Nephron (organoid): ENCODE measurements at regions not wholly inside any gene's neighbourhood (a gene's known extent, or its start where the extent isn't known, plus 50 kb on each side); places are given as distances from the start of the nearest gene placed in this dataset.

Source experiments
- H3K27ac Mint-ChIP-seq, 3 experiments: 2 replicates each; pipeline ENCODE4 v1.8.0; 2020; ENCODE audit warnings: mixed read lengths in 3 of 3, mild to moderate bottlenecking in 2 of 3, moderate library complexity in 1 of 3
- H3K27me3 Mint-ChIP-seq: 2 replicates; pipeline ENCODE4 v1.8.0; 2021; ENCODE audit warnings: low read depth, mild to moderate bottlenecking, moderate library complexity, mixed read lengths
- H3K36me3 Mint-ChIP-seq: 2 replicates; pipeline ENCODE4 v1.8.0; 2020; ENCODE audit warnings: low read depth, mixed read lengths
- H3K4me1 Mint-ChIP-seq: 2 replicates; pipeline ENCODE4 v1.8.0; 2020; ENCODE audit warnings: mixed read lengths
- H3K4me3 Mint-ChIP-seq, 3 experiments: 2 replicates each; pipeline ENCODE4 v1.8.0; 2020; ENCODE audit warnings: mild to moderate bottlenecking in 3 of 3, mixed read lengths in 3 of 3, moderate library complexity in 2 of 3
- H3K9me3 Mint-ChIP-seq: 2 replicates; pipeline ENCODE4 v1.8.0; 2020; ENCODE audit warnings: mixed read lengths
- TF ChIP-seq, protein P1 (sequence below), 3 experiments: fragments of 200-600 bp; sonication (generic); IDR thresholded peaks; one replicate each; pipeline ENCODE4 v1.5.0; 2021; ENCODE audit warnings: antibody characterized with exemption in 3 of 3; ENCODE audit not compliant: unreplicated experiment in 3 of 3

DNA sequence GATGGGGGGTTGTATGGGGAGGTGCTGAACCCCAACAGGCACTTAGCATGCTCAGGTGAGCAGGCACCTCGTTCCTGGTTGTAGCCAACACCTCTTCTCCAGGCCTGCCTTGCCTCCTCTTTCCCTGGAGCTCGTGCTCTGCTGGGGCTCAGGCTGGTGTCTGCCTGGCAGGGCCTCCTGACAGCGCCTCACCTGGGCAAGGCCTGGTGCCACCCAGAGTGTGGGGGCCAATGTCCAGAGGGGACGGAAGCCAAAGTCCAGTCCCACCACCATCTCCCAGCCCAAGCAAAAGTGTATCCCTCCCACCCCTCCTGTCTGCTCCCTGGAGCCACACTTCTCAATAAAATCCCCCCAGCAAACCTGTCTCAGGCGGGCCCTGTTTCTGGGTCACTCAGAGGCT is 304.2 kb upstream of the TNRC6C start:
- Mint-ChIP-seq H3K27ac (no peak overlapping the region), H3K36me3 (peaks cover 3% of the 10 kb centered on the region), H3K4me3 (no peak overlapping the region), H3K9me3 (peaks cover 30% of the 10 kb centered on the region), H3K4me1 (no peaks in the 10 kb centered on the region), H3K27me3 (peaks cover 33% of the 10 kb centered on the region)
- TF ChIP-seq, protein P1, sequence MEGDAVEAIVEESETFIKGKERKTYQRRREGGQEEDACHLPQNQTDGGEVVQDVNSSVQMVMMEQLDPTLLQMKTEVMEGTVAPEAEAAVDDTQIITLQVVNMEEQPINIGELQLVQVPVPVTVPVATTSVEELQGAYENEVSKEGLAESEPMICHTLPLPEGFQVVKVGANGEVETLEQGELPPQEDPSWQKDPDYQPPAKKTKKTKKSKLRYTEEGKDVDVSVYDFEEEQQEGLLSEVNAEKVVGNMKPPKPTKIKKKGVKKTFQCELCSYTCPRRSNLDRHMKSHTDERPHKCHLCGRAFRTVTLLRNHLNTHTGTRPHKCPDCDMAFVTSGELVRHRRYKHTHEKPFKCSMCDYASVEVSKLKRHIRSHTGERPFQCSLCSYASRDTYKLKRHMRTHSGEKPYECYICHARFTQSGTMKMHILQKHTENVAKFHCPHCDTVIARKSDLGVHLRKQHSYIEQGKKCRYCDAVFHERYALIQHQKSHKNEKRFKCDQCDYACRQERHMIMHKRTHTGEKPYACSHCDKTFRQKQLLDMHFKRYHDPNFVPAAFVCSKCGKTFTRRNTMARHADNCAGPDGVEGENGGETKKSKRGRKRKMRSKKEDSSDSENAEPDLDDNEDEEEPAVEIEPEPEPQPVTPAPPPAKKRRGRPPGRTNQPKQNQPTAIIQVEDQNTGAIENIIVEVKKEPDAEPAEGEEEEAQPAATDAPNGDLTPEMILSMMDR (IDR thresholded peaks at IDR 0.05; ENCODE audit: unreplicated experiment in 3 of 3) = no peak

DNA sequence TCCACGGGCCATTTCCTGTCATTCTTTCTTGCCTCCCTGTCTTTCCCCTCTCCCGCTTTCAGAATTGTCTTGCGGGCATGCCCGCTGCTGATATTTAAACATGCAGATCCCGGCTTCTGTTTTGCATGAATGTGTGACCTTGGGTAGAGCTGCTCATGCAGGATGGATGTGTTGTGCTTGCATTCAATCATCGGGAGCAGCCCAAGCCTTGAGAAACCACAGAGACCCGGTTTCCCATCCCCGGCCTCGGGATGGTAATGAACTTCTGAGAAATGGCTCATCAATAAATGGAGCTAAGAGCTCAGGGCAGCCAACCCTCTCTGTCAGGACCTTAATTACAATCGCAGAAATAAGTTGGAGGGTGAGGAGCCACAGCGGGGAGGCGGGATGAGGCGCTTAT is 303.7 kb upstream of the TNRC6C start:
- Mint-ChIP-seq H3K4me1 (no peaks in the 10 kb centered on the region), H3K9me3 (peaks cover 24% of the 10 kb centered on the region), H3K36me3 (no peaks in the 10 kb centered on the region), H3K4me3 (no peak overlapping the region), H3K27me3 (peaks cover 33% of the 10 kb centered on the region), H3K27ac (no peak overlapping the region)
- TF ChIP-seq, protein P1 (IDR thresholded peaks at IDR 0.05; ENCODE audit: unreplicated experiment in 3 of 3) = no peak

DNA sequence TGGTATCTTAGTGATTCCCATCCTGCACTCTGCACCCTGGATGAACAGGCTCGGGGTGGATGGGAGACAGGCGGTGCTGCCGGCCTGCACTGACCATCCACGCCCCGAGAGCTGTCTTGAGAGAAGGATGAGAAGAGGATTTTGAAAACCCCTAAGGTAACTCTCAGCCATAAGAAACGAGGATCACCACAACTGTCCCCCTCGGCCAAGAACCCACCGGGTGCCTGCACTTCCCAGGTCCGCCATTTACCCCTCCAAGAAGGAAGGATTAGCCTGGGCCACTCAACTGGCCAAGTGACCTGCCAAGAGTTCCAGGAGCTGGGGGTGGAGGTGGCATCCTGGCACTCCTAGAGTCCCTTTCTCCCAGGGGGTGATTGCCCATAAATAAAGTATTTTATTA is 302.4 kb upstream of the TNRC6C start:
- Mint-ChIP-seq H3K9me3 (peaks cover 16% of the 10 kb centered on the region), H3K4me3 (no peak overlapping the region), H3K36me3 (no peaks in the 10 kb centered on the region), H3K27me3 (peaks cover 42% of the 10 kb centered on the region), H3K4me1 (no peaks in the 10 kb centered on the region), H3K27ac (no peak overlapping the region)
- TF ChIP-seq, protein P1 (IDR thresholded peaks at IDR 0.05; ENCODE audit: unreplicated experiment in 3 of 3) = no peak

DNA sequence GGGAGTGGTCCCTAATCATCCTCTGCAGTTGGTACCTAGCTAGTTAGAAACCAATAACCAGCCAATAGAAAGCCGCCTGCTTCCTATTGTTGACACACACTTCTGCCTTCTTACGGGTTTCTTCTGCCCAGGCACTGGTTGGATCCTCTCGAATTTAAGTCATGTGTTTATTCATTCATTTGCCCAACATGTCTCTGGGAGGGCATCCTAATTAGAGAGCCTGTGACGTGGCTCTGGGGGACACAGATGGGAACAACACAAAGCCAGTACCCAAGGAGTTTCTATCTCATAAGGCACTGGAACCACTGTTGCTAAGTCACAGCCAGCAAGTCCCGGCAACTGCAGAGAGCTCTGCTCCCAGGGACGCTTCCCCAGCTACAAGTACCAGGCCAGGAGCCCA is 300.7 kb upstream of the TNRC6C start:
- H3K27me3 Mint-ChIP-seq = peaks cover 44% of the 10 kb centered on the region
- peaks cover 14% of the 10 kb centered on the region for H3K9me3 Mint-ChIP-seq
- H3K4me1 Mint-ChIP-seq = no peaks in the 10 kb centered on the region
- H3K36me3 Mint-ChIP-seq = no peaks in the 10 kb centered on the region
- TF ChIP-seq, protein P1 (IDR thresholded peaks at IDR 0.05; ENCODE audit: unreplicated experiment in 3 of 3) = no peak
- no peak overlapping the region for H3K27ac Mint-ChIP-seq
- no peak overlapping the region for H3K4me3 Mint-ChIP-seq

DNA sequence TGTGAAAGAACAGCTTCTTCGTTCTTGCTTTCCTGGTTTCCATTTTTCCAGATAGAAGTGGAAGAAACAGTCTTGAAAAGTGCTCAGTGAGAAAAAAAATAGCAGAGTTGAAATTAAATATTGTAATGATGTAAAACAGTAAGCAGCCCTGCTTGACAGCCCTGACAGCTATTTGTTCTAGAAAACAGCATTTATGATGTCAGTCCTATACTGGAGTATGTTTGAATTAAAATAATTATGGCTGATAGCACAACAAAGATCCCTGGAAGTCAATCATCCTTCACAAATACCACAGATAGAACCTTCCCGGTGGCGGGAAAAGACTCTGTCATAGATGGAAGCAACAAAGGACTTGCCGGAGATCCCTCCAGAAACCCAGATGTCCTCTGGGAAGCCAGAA is 298.0 kb upstream of the TNRC6C start:
- peaks cover 17% of the 10 kb centered on the region for H3K9me3 Mint-ChIP-seq
- TF ChIP-seq, protein P1 (IDR thresholded peaks at IDR 0.05; ENCODE audit: unreplicated experiment in 3 of 3) = no peak
- no peak overlapping the region for H3K4me3 Mint-ChIP-seq
- no peak overlapping the region for H3K27ac Mint-ChIP-seq
- H3K36me3 Mint-ChIP-seq = no peaks in the 10 kb centered on the region
- H3K27me3 Mint-ChIP-seq = peaks cover 35% of the 10 kb centered on the region
- no peaks in the 10 kb centered on the region for H3K4me1 Mint-ChIP-seq

DNA sequence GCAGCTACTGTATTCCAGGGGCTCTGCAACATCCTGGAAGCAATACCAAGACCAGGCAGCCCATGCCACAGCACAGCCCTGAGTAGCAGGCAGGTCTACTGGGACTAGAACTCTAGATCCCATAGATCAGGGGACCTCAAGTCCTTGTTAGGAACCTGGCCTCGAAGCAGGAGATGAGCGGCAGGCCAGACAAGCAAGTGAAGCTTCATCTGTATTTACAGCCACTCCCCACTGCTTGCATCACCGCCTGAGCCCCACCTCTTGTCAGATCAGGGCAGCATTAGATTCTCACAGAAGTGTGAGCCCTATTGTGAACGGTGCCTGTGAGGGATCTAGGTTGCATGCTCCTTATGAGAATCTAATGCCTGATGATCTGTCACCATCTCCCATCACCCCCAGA is 295.7 kb upstream of the TNRC6C start:
- peaks cover 27% of the 10 kb centered on the region for H3K27me3 Mint-ChIP-seq
- no peak overlapping the region for H3K27ac Mint-ChIP-seq
- peaks cover 5% of the 10 kb centered on the region for H3K4me1 Mint-ChIP-seq
- H3K4me3 Mint-ChIP-seq = no peak overlapping the region
- peaks cover 34% of the 10 kb centered on the region for H3K9me3 Mint-ChIP-seq
- TF ChIP-seq, protein P1 (IDR thresholded peaks at IDR 0.05; ENCODE audit: unreplicated experiment in 3 of 3) = no peak
- H3K36me3 Mint-ChIP-seq = no peaks in the 10 kb centered on the region
